Neural progenitor cell (in vitro differentiated cells): ENCODE measurements at regions not wholly inside any gene's neighbourhood (a gene's known extent, or its start where the extent isn't known, plus 50 kb on each side); places are given as distances from the start of the nearest gene placed in this dataset.

Source experiments
- DNase-seq: peaks from one replicate; pipeline ENCODE4 v3.0.0-alpha.2; 2016; ENCODE audit warnings: low spot score
- H2AFZ ChIP-seq: fragments of 200-600 bp; sonication (generic); replicated peaks from 2 replicates; pipeline ENCODE4 v1.6.1; 2016; ENCODE audit warnings: antibody characterized with exemption
- H3F3A ChIP-seq: fragments of 200-600 bp; sonication (generic); 2 replicates; pipeline ENCODE4 v1.6.1; 2016; ENCODE audit warnings: antibody characterized with exemption, low read depth
- H3K27ac ChIP-seq: fragments of 200-600 bp; sonication (generic); 2 replicates; pipeline ENCODE4 v1.5.1; 2016; ENCODE audit warnings: mild to moderate bottlenecking
- H3K27me3 ChIP-seq: fragments of 200-600 bp; sonication (generic); 2 replicates; pipeline ENCODE4 v1.6.1; 2016; ENCODE audit warnings: mild to moderate bottlenecking, moderate library complexity
- H3K36me3 ChIP-seq: fragments of 200-600 bp; sonication (generic); 2 replicates; pipeline ENCODE4 v1.5.1; 2016
- H3K4me1 ChIP-seq: fragments of 200-600 bp; sonication (generic); 2 replicates; pipeline ENCODE4 v1.6.1; 2016; ENCODE audit warnings: mixed run types
- H3K4me2 ChIP-seq: fragments of 200-600 bp; sonication (generic); 2 replicates; pipeline ENCODE4 v1.6.1; 2016
- H3K4me3 ChIP-seq: fragments of 200-600 bp; sonication (generic); 2 replicates; pipeline ENCODE4 v1.5.1; 2016
- H3K79me2 ChIP-seq: fragments of 200-600 bp; sonication (generic); 2 replicates; pipeline ENCODE4 v1.6.1; 2016; ENCODE audit warnings: low read depth
- H3K9ac ChIP-seq: fragments of 200-600 bp; sonication (generic); 2 replicates; pipeline ENCODE4 v1.6.1; 2016
- H3K9me3 ChIP-seq: fragments of 200-600 bp; sonication (generic); 2 replicates; pipeline ENCODE4 v1.5.1; 2016; ENCODE audit warnings: low read depth
- H4K20me1 ChIP-seq: fragments of 200-600 bp; sonication (generic); 2 replicates; pipeline ENCODE4 v1.6.1; 2016; ENCODE audit warnings: low read depth
- H3K27ac Mint-ChIP-seq: 3 replicates; pipeline ENCODE4 v1.8.0; 2021; ENCODE audit warnings: mixed read lengths
- H3K27me3 Mint-ChIP-seq: 2 replicates; pipeline ENCODE4 v1.8.0; 2022; ENCODE audit warnings: low read depth, mild to moderate bottlenecking, inconsistent platforms, moderate library complexity, mixed read lengths; ENCODE audit not compliant: insufficient read depth
- H3K36me3 Mint-ChIP-seq: 3 replicates; pipeline ENCODE4 v1.8.0; 2021; ENCODE audit warnings: mixed read lengths
- H3K4me1 Mint-ChIP-seq: 3 replicates; pipeline ENCODE4 v1.8.0; 2021; ENCODE audit warnings: mixed read lengths
- H3K4me3 Mint-ChIP-seq: 3 replicates; pipeline ENCODE4 v1.8.0; 2021; ENCODE audit warnings: mild to moderate bottlenecking, moderate library complexity, mixed read lengths
- H3K9me3 Mint-ChIP-seq: 3 replicates; pipeline ENCODE4 v1.8.0; 2020; ENCODE audit warnings: mixed read lengths
- CTCF ChIP-seq: fragments of 200-600 bp; sonication (generic); IDR thresholded peaks from 2 replicates; pipeline ENCODE4 v1.5.1; 2017; ENCODE audit warnings: antibody characterized with exemption, mild to moderate bottlenecking
- EZH2 ChIP-seq: fragments of 200-600 bp; sonication (generic); IDR thresholded peaks from 2 replicates; pipeline ENCODE4 v1.6.1; 2017; ENCODE audit warnings: antibody characterized with exemption, mild to moderate bottlenecking, moderate library complexity
- EZH2phosphoT487 ChIP-seq: fragments of 200-600 bp; sonication (generic); IDR thresholded peaks from 2 replicates; pipeline ENCODE4 v1.6.1; 2017; ENCODE audit warnings: antibody characterized with exemption

GRCh38 chr1:79849388-79849787 is 842.9 kb upstream of the ADGRL4 start:
- H3K4me1 Mint-ChIP-seq = peaks cover 28% of the 10 kb centered on the region
- no peak overlapping the region for H3K4me2 ChIP-seq

GRCh38 chr1:79848316-79848715 is 841.8 kb upstream of the ADGRL4 start:
- Histone ChIP-seq H3F3A (no peaks in the 10 kb centered on the region), H3K9me3 (no peaks in the 10 kb centered on the region), H3K4me2 (no peak overlapping the region), H3K79me2 (no peaks in the 10 kb centered on the region), H4K20me1 (no peaks in the 10 kb centered on the region), H3K4me1 (peaks cover 16% of the 10 kb centered on the region), H3K4me3 (no peak overlapping the region), H3K27me3 (no peaks in the 10 kb centered on the region), H3K9ac (no peak overlapping the region), H3K36me3 (no peaks in the 10 kb centered on the region), H3K27ac (no peak overlapping the region), H2AFZ (no peak overlapping the region)
- peaks cover 24% of the 10 kb centered on the region for H3K4me1 Mint-ChIP-seq
- H3K4me3 Mint-ChIP-seq = no peak overlapping the region
- DNase-seq = no peak
- no peak for TF ChIP-seq EZH2
- TF ChIP-seq EZH2phosphoT487 = no peak
- TF ChIP-seq CTCF = no peak
- H3K36me3 Mint-ChIP-seq = no peaks in the 10 kb centered on the region
- no peaks in the 10 kb centered on the region for H3K9me3 Mint-ChIP-seq
- H3K27ac Mint-ChIP-seq = peak overlapping the region; percentile 92
- no peaks in the 10 kb centered on the region for H3K27me3 Mint-ChIP-seq

More at GRCh38 chr1:79849388-79849787, 842.9 kb upstream of the ADGRL4 start:
- H3K27me3 ChIP-seq = no peaks in the 10 kb centered on the region
- Mint-ChIP-seq H3K36me3 (no peaks in the 10 kb centered on the region), H3K9me3 (no peaks in the 10 kb centered on the region), H3K27me3 (no peaks in the 10 kb centered on the region), H3K4me3 (no peak overlapping the region), H3K27ac (no peak overlapping the region)
- no peaks in the 10 kb centered on the region for H3F3A ChIP-seq
- H3K4me1 ChIP-seq = peaks cover 19% of the 10 kb centered on the region
- H3K9ac ChIP-seq = no peak overlapping the region
- no peaks in the 10 kb centered on the region for H3K79me2 ChIP-seq
- no peak for TF ChIP-seq EZH2phosphoT487
- no peak for TF ChIP-seq EZH2
- TF ChIP-seq CTCF = no peak
- no peaks in the 10 kb centered on the region for H4K20me1 ChIP-seq
- H3K27ac ChIP-seq = no peak overlapping the region
- H3K36me3 ChIP-seq = no peaks in the 10 kb centered on the region
- no peak overlapping the region for H2AFZ ChIP-seq
- no peak overlapping the region for H3K4me3 ChIP-seq
- no peaks in the 10 kb centered on the region for H3K9me3 ChIP-seq
- DNase-seq = no peak

- peak overlapping the region; percentile 92 for H3K27ac Mint-ChIP-seq
- peak overlapping the region; percentile 57 for H2AFZ ChIP-seq
- H3K4me1 ChIP-seq = peaks cover 12% of the 10 kb centered on the region
- H3K4me2 ChIP-seq = no peak overlapping the region
- no peak overlapping the region for H3K4me3 ChIP-seq
- H3K27ac ChIP-seq = no peak overlapping the region
- TF ChIP-seq EZH2phosphoT487 (no peak), CTCF (no peak), EZH2 (no peak)
- H3K9ac ChIP-seq = no peak overlapping the region
- peak; percentile 54 for DNase-seq
- no peaks in the 10 kb centered on the region for H3K36me3 Mint-ChIP-seq
- H3K4me3 Mint-ChIP-seq = no peak overlapping the region
- H3K9me3 ChIP-seq = no peaks in the 10 kb centered on the region
- no peaks in the 10 kb centered on the region for H3F3A ChIP-seq
- H3K9me3 Mint-ChIP-seq = no peaks in the 10 kb centered on the region
- H3K79me2 ChIP-seq = no peaks in the 10 kb centered on the region
- H4K20me1 ChIP-seq = no peaks in the 10 kb centered on the region
- H3K4me1 Mint-ChIP-seq = peaks cover 21% of the 10 kb centered on the region
- no peaks in the 10 kb centered on the region for H3K27me3 Mint-ChIP-seq
- H3K36me3 ChIP-seq = no peaks in the 10 kb centered on the region
- no peaks in the 10 kb centered on the region for H3K27me3 ChIP-seq
Measured at GRCh38 chr1:79847700-79848099, 841.2 kb upstream of the ADGRL4 start.
